22Rv1 (cell line): ENCODE measurements at regions not wholly inside any gene's neighbourhood (a gene's known extent, or its start where the extent isn't known, plus 50 kb on each side); places are given as distances from the start of the nearest gene placed in this dataset.

Experiments used
- H3K27ac ChIP-seq: fragments of 450-650 bp; 2 replicates; pipeline ENCODE4 v1.5.1; 2017
- ZFX ChIP-seq: fragments of 450-650 bp; IDR thresholded peaks from 2 replicates; pipeline ENCODE4 v1.6.1; 2017; ENCODE audit warnings: antibody characterized with exemption, borderline replicate concordance
- TF ChIP-seq, protein P1 (sequence below): fragments of 450-650 bp; IDR thresholded peaks from 2 replicates; pipeline ENCODE4 v1.5.1; 2017; ENCODE audit warnings: mild to moderate bottlenecking

DNA sequence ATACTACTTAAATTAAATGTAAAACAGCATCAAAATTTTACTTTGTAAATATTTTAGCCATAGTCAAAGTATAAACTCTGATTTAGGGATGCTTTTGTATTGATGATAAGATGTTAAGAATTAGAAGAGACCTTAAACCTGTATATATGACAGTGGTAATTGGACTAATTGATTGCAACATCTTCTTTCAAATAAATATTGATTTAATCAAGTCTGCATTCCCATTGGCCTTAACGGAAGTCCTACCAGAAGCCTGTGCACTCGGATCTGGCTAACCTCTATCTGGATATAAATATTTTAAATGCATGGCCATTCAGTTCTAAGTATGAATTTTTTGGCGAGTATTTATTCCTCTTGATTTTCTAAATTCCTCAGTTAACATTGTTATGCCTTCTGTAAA is 856.1 kb downstream of the USP25 start:
- TF ChIP-seq, protein P1, sequence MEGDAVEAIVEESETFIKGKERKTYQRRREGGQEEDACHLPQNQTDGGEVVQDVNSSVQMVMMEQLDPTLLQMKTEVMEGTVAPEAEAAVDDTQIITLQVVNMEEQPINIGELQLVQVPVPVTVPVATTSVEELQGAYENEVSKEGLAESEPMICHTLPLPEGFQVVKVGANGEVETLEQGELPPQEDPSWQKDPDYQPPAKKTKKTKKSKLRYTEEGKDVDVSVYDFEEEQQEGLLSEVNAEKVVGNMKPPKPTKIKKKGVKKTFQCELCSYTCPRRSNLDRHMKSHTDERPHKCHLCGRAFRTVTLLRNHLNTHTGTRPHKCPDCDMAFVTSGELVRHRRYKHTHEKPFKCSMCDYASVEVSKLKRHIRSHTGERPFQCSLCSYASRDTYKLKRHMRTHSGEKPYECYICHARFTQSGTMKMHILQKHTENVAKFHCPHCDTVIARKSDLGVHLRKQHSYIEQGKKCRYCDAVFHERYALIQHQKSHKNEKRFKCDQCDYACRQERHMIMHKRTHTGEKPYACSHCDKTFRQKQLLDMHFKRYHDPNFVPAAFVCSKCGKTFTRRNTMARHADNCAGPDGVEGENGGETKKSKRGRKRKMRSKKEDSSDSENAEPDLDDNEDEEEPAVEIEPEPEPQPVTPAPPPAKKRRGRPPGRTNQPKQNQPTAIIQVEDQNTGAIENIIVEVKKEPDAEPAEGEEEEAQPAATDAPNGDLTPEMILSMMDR, result no peak
- no peak for TF ChIP-seq ZFX
- no peak overlapping the region for H3K27ac ChIP-seq

DNA sequence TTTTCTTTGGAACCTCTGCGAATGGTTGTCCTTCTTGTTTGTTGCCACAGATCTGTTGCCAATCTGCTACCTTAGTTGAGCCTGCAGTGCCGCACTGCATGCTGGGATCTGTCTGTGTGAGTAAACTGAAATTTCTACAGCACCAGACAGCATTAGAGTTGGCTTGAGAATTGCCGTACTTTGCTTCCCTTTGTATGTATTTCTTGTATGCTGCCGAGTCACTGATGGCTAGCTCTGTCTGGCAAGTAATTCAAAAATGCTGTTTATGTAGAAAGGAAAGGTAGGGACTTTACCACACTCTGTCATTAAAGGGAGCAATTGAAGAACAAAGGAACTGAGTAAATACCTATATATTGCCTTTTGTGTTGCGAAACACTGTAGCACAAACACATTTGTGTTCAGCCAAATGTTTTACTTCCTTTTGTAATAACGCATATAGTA is 857.4 kb downstream of the USP25 start:
- peak overlapping the region; percentile 66 for H3K27ac ChIP-seq
- no peak for TF ChIP-seq ZFX
- TF ChIP-seq, protein P1, result no peak

DNA sequence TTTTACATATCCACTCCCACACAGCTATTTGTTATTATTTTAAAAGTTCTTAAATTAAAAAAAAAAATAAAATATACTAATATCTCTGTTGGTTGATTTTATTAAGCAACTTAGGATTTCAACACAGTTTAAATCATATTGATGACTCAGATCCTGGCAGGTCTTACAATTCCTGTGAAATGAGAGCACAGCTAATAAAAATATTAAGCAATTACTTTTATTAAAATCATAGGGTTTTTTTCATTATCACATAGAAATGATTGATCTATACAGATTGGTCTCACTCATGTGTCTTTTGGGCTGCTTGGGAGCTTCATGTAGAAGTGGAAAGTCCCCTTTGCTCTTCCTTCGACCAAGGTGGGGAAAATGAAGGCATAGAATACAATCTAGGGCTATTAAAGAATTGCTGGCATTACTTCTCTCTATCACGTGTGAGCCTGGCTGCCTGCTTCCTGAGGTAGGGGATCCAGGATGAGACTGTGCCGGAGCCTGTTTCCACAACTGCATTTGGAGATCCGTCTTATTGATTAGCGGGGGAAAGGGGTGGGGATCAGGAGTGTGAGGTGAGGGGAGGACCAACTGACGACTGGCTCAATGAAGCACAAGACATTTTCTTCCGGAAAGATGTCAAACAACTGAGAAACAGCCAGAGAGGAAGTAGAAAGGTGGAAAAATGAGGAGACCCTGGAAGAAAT is 858.0 kb downstream of the USP25 start:
- no peak for TF ChIP-seq ZFX
- TF ChIP-seq, protein P1, result no peak
- H3K27ac ChIP-seq, result peak overlapping the region; percentile 66; the same call in 1 of the 2 replicates

DNA sequence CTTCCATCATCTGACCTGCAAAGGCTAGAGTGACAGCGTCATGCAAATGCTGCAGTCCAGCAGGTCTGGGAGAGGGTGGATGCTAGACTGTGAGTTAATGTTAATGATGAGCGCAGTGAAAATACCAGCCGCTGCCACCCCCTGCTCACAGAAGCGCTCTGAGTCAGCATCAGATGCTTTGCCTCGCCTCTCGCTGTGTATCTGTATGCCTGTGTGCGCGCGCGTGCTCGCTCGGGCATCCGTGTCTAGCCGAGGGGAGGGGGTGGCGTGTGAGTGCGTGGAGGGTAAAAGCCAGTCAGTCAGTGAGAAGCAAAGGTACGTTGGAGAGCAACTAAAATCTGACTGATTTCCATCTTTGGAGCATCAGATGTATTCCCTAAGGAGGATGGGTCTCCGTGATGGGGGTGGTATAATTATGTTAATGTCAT is 858.7 kb downstream of the USP25 start:
- no peak overlapping the region for H3K27ac ChIP-seq
- TF ChIP-seq ZFX, result no peak
- TF ChIP-seq, protein P1, result no peak

DNA sequence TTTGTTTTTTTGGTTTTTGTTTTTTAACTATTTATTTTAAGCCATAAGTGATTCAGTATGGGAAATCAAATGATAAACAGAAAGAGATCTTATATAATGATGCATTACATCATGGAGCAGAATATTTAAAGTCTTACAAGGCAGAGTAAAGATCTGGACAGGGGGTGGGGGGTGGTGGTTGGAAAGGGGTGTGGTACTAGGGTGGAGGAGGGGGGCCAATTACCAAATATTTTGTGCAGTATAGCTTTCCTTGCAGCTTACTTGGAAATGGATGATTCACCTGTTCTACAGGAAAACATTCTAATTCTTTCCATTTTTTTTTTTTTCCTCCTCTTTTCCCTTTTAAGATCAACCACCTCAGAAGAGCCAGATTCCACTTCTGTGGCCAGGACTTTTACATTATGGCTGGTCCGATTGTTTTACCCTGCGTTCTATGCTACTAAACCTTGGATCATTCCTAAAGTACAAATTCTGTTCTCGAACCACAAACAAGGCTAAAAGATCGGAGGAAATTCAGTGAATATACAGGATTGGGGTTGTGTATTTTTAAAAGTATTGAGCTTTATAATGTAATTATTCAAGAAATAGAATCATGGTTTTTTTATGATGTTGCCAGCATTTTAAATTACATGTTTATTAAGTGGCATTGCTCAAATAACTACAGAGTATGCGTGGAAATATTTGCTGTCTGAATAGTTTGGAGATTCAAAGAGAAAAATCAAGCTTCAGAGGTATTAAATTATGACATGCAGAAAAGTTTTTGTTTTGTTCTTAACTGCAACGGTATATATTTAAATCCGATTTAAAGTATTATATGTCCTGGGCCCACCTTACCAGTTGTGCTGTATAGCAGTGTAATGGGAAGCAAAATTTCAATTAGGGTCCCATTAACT is 859.5 kb downstream of the USP25 start:
- H3K27ac ChIP-seq, result no peak overlapping the region
- TF ChIP-seq, protein P1, result no peak
- TF ChIP-seq ZFX, result no peak

DNA sequence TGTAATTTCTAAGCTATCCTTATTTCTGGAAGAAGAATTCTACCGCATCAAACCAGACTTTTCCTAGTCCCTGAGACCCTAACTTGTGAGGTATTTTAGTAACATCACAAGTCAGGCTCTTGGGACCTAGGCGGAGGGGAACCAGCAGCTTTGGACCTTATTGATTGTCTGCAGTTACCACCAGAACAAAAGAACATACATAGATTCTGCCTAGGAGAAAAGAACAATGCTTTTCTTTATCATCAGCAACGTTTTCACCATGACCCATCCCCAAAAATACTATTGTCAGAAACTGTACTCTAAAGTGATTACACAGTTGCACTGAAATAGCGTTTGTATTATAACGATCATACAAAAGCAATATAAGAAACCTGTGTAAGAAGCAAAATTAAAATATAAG is 860.4 kb downstream of the USP25 start:
- TF ChIP-seq, protein P1, result no peak
- TF ChIP-seq ZFX, result no peak
- no peak overlapping the region for H3K27ac ChIP-seq
